SK-N-SH (cell line): ENCODE measurements at regions not wholly inside any gene's neighbourhood (a gene's known extent, or its start where the extent isn't known, plus 50 kb on each side); places are given as distances from the start of the nearest gene placed in this dataset.
A peak's percentile ranks its signal among the peaks of the same experiment; 100 is the strongest.

Source experiments
- CTCF ChIA-PET: fragments of 300-600, 350-600 bp; formaldehyde crosslinking; extraction: SDS; loops from one replicate; lab custom pipeline; 2021; lab: Yijun Ruan, JAX
- POLR2A ChIA-PET: fragments of 350-600 bp; sonication (Branson Sonifier 250); formaldehyde crosslinking; extraction: SDS; loops from one replicate; lab custom pipeline; 2020; ENCODE audit warnings: antibody characterized with exemption, inconsistent platforms; lab: Yijun Ruan, JAX
- DNase-seq: peaks from one replicate; pipeline ENCODE4 v3.0.0; 2012
- H2AFZ ChIP-seq: fragments of 200-600 bp; sonication (generic); 2 replicates; pipeline ENCODE4 v1.8.1; 2016; ENCODE audit warnings: antibody characterized with exemption, mild to moderate bottlenecking, low read depth
- H3F3A ChIP-seq: fragments of 200-600 bp; sonication (generic); replicated peaks from 2 replicates; pipeline ENCODE3; 2016; ENCODE audit warnings: antibody characterized with exemption, mild to moderate bottlenecking; ENCODE audit not compliant: insufficient read depth
- H3K27ac ChIP-seq, 2 experiments: fragments of 200-500 bp in 1 of 2; fragments of 200-600 bp in 1 of 2; sonication (Bioruptor generic) in 1 of 2; sonication (generic), shearing (Covaris generic) in 1 of 2; 2 replicates each; pipeline versions ENCODE4 v1.5.1 to v1.6.1; 2014 to 2016; ENCODE audit warnings: low read depth in 2 of 2, inconsistent platforms in 1 of 2, low read length in 1 of 2, mild to moderate bottlenecking in 1 of 2, mixed read lengths in 1 of 2
- H3K27me3 ChIP-seq: fragments of 200-600 bp; sonication (generic), shearing (Covaris generic); 2 replicates; pipeline ENCODE4 v1.6.1; 2016; ENCODE audit warnings: mixed run types; ENCODE audit not compliant: insufficient read depth
- H3K36me3 ChIP-seq, 2 experiments: fragments of 200-500 bp in 1 of 2; fragments of 200-600 bp in 1 of 2; sonication (Bioruptor generic) in 1 of 2; sonication (generic) in 1 of 2; replicated peaks in 1 of 2; 2 replicates each; pipeline versions ENCODE3 to v1.5.1; 2014 to 2016; ENCODE audit warnings: low read length in 1 of 2, mild to moderate bottlenecking in 1 of 2; ENCODE audit not compliant: insufficient read depth in 2 of 2, control insufficient read depth in 1 of 2
- H3K4me1 ChIP-seq, 2 experiments: fragments of 200-500 bp in 1 of 2; fragments of 200-600 bp in 1 of 2; sonication (Bioruptor generic) in 1 of 2; sonication (generic), shearing (Covaris generic) in 1 of 2; 2 replicates each; pipeline versions ENCODE4 v1.5.1 to v1.6.1; 2014 to 2016; ENCODE audit warnings: low read depth in 1 of 2, low read length in 1 of 2, mixed run types in 1 of 2; ENCODE audit not compliant: insufficient read depth in 2 of 2, control insufficient read depth in 1 of 2
- H3K4me2 ChIP-seq: fragments of 200-600 bp; sonication (generic), shearing (Covaris generic); 2 replicates; pipeline ENCODE4 v1.6.1; 2017; ENCODE audit warnings: mixed run types
- H3K4me3 ChIP-seq, 2 experiments: fragments of 200-500 bp in 1 of 2; fragments of 200-600 bp in 1 of 2; sonication (Bioruptor generic) in 1 of 2; sonication (generic), shearing (Covaris generic) in 1 of 2; 2 replicates each; pipeline versions ENCODE4 v1.5.1 to v1.8.1; 2014 to 2016; ENCODE audit warnings: low read depth in 2 of 2, inconsistent platforms in 1 of 2, low read length in 1 of 2, mild to moderate bottlenecking in 1 of 2, mixed read lengths in 1 of 2, moderate library complexity in 1 of 2
- H3K79me2 ChIP-seq: fragments of 200-600 bp; sonication (generic); 2 replicates; pipeline ENCODE4 v1.8.1; 2017; ENCODE audit warnings: mild to moderate bottlenecking; ENCODE audit not compliant: insufficient read depth
- H3K9ac ChIP-seq: fragments of 200-600 bp; sonication (generic); 2 replicates; pipeline ENCODE4 v1.6.1; 2017; ENCODE audit warnings: mixed run types
- H3K9me2 ChIP-seq: fragments of 200-600 bp; sonication (generic); 2 replicates; pipeline ENCODE4 v1.6.1; 2017; ENCODE audit warnings: mixed run types
- H3K9me3 ChIP-seq: fragments of 200-600 bp; sonication (generic); 2 replicates; pipeline ENCODE4 v1.6.1; 2017; ENCODE audit warnings: mixed run types, mild to moderate bottlenecking, moderate library complexity
- H4K20me1 ChIP-seq: fragments of 200-600 bp; sonication (generic); 2 replicates; pipeline ENCODE4 v1.6.1; 2017; ENCODE audit warnings: mild to moderate bottlenecking, mixed run types; ENCODE audit not compliant: insufficient read depth
- CHD2 ChIP-seq: fragments of 150-350 bp; IDR thresholded peaks from 2 replicates; pipeline ENCODE4 v1.6.1; 2018; ENCODE audit warnings: low read length; ENCODE audit not compliant: partially characterized antibody
- EP300 ChIP-seq, 2 experiments: IDR thresholded peaks; 2 replicates each; pipeline versions ENCODE4 v1.4.0 to v1.6.1; 2012; ENCODE audit warnings: borderline replicate concordance in 1 of 2, low read depth in 1 of 2, low read length in 1 of 2
- FOXJ3 ChIP-seq: sonication (generic); formaldehyde crosslinking; IDR thresholded peaks from 2 replicates; pipeline ENCODE4 v1.5.1; 2020; ENCODE audit warnings: mild to moderate bottlenecking, missing genetic modification reagents
- GABPA ChIP-seq: IDR thresholded peaks from 2 replicates; pipeline ENCODE4 v1.4.0; 2012; ENCODE audit warnings: low read depth, mild to moderate bottlenecking
- GATA2 ChIP-seq: sonication (generic); formaldehyde crosslinking; IDR thresholded peaks from 2 replicates; pipeline ENCODE4 v1.5.0; 2020; ENCODE audit warnings: mild to moderate bottlenecking, missing genetic modification reagents
- JUND ChIP-seq: IDR thresholded peaks from 2 replicates; pipeline ENCODE4 v1.4.0; 2012
- MEF2A ChIP-seq: IDR thresholded peaks from 2 replicates; pipeline ENCODE4 v1.4.0; 2012; ENCODE audit warnings: low read depth, borderline replicate concordance
- MXI1 ChIP-seq: IDR thresholded peaks from 2 replicates; pipeline ENCODE4 v1.6.1; 2012; ENCODE audit warnings: mild to moderate bottlenecking, low read depth, low read length, improper control_type of control experiment
- NRF1 ChIP-seq: IDR thresholded peaks from 2 replicates; pipeline ENCODE4 v1.6.1; 2012; ENCODE audit warnings: low read depth, mild to moderate bottlenecking, low read length
- POLR2AphosphoS5 ChIP-seq: IDR thresholded peaks from 2 replicates; pipeline ENCODE4 v1.6.1; 2012; ENCODE audit warnings: low read depth, low read length
- RFX5 ChIP-seq: IDR thresholded peaks from 2 replicates; pipeline ENCODE4 v1.6.1; 2012; ENCODE audit warnings: mild to moderate bottlenecking, improper control_type of control experiment, low read length
- RXRA ChIP-seq: IDR thresholded peaks from 2 replicates; pipeline ENCODE4 v1.4.0; 2012; ENCODE audit warnings: low read depth, mild to moderate bottlenecking, borderline replicate concordance
- SIN3A ChIP-seq: IDR thresholded peaks from 2 replicates; pipeline ENCODE4 v1.6.1; 2012; ENCODE audit warnings: low read depth, mild to moderate bottlenecking, low read length, moderate library complexity, borderline replicate concordance
- SMC3 ChIP-seq: IDR thresholded peaks from 2 replicates; pipeline ENCODE4 v1.6.1; 2012; ENCODE audit warnings: low read depth, low read length, improper control_type of control experiment
- TAF1 ChIP-seq: IDR thresholded peaks from 2 replicates; pipeline ENCODE4 v1.6.1; 2012; ENCODE audit warnings: low read depth, mild to moderate bottlenecking, low read length, moderate library complexity, borderline replicate concordance
- TCF12 ChIP-seq: IDR thresholded peaks from 2 replicates; pipeline ENCODE4 v1.4.0; 2012
- USF1 ChIP-seq: IDR thresholded peaks from 2 replicates; pipeline ENCODE4 v1.4.0; 2012; ENCODE audit warnings: low read depth, borderline replicate concordance
- YY1 ChIP-seq: IDR thresholded peaks from 2 replicates; pipeline ENCODE4 v1.4.0; 2012; ENCODE audit warnings: low read depth, mild to moderate bottlenecking
- WGBS: methylation state at CpG from one replicate; pipeline ENCODE4 v1.1.6; 2017; ENCODE audit warnings: low lambda C conversion rate; 5-methylcytosine and 5-hydroxymethylcytosine counted together
- TF ChIP-seq, protein P1 (sequence below): IDR thresholded peaks from 2 replicates; pipeline ENCODE4 v1.4.0; 2012; ENCODE audit warnings: low read depth
- TF ChIP-seq, protein P2 (sequence below): fragments of 150-350 bp; IDR thresholded peaks from 2 replicates; pipeline ENCODE4 v1.6.1; 2016; ENCODE audit warnings: mild to moderate bottlenecking, low read depth, low read length
- TF ChIP-seq, protein P3 (sequence below): fragments of 150-350 bp; IDR thresholded peaks from 2 replicates; pipeline ENCODE4 v1.6.1; 2017; ENCODE audit warnings: antibody characterized with exemption, low read length, low read depth, borderline replicate concordance
- TF ChIP-seq, protein P4 (sequence below): IDR thresholded peaks from 2 replicates; pipeline ENCODE4 v1.4.0; 2012; ENCODE audit warnings: low read depth, borderline replicate concordance

GRCh38 chr20:57809661-57810172 is 99.9 kb upstream of the PMEPA1 start (continued):
- no peak for TF ChIP-seq TCF12
- TF ChIP-seq, protein P1, sequence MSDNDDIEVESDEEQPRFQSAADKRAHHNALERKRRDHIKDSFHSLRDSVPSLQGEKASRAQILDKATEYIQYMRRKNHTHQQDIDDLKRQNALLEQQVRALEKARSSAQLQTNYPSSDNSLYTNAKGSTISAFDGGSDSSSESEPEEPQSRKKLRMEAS, result no peak
- no peak for TF ChIP-seq MXI1

GRCh38 chr20:57809149-57809548 is 99.3 kb upstream of the PMEPA1 start:
- Histone ChIP-seq H3K9ac (no peak overlapping the region), H3K36me3 (no peaks in the 10 kb centered on the region), H3F3A (no peaks in the 10 kb centered on the region), H3K4me3 (no peak overlapping the region), H2AFZ (no peak overlapping the region), H3K4me1 (peaks cover 0 to 54% of the 10 kb centered on the region in 2 experiments; a peak in 1 of 4 replicates), H3K27ac (peak overlapping the region in 1 of 2 experiments; percentile 75; a peak in 2 of 4 replicates), H3K9me2 (no peaks in the 10 kb centered on the region), H4K20me1 (no peaks in the 10 kb centered on the region), H3K27me3 (no peaks in the 10 kb centered on the region), H3K9me3 (no peaks in the 10 kb centered on the region), H3K79me2 (no peaks in the 10 kb centered on the region), H3K4me2 (no peak overlapping the region)
- ChIA-PET CTCF (interaction anchor here (0.7 to 2.0 kb wide), 8 partner anchors 19 to 381 kb away, joined by 3 to 10 read pairs (median 3); no protein-coding TSS in a partner anchor), POLR2A (no interaction called here)
- DNase-seq, result no peak
- WGBS, result 90% methylated on average over 5 of the region's 5 CpGs
- TF ChIP-seq FOXJ3 (no peak), SIN3A (no peak), TAF1 (no peak), NRF1 (no peak), EP300 (IDR thresholded peaks at IDR 0.05; ENCODE audit: borderline replicate concordance in 1 of 2, low read depth in 1 of 2, low read length in 1 of 2) (no peak), TCF12 (no peak), SMC3 (no peak), CHD2 (no peak), RFX5 (no peak), GATA2 (no peak; the same call in 1 of the 2 replicates), JUND (no peak), POLR2AphosphoS5 (no peak), MEF2A (no peak), USF1 (no peak), GABPA (no peak), YY1 (no peak), RXRA (no peak)
- TF ChIP-seq, protein P2, sequence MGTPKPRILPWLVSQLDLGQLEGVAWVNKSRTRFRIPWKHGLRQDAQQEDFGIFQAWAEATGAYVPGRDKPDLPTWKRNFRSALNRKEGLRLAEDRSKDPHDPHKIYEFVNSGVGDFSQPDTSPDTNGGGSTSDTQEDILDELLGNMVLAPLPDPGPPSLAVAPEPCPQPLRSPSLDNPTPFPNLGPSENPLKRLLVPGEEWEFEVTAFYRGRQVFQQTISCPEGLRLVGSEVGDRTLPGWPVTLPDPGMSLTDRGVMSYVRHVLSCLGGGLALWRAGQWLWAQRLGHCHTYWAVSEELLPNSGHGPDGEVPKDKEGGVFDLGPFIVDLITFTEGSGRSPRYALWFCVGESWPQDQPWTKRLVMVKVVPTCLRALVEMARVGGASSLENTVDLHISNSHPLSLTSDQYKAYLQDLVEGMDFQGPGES, result no peak
- TF ChIP-seq, protein P3, sequence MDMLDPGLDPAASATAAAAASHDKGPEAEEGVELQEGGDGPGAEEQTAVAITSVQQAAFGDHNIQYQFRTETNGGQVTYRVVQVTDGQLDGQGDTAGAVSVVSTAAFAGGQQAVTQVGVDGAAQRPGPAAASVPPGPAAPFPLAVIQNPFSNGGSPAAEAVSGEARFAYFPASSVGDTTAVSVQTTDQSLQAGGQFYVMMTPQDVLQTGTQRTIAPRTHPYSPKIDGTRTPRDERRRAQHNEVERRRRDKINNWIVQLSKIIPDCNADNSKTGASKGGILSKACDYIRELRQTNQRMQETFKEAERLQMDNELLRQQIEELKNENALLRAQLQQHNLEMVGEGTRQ, result no peak
- TF ChIP-seq, protein P4, sequence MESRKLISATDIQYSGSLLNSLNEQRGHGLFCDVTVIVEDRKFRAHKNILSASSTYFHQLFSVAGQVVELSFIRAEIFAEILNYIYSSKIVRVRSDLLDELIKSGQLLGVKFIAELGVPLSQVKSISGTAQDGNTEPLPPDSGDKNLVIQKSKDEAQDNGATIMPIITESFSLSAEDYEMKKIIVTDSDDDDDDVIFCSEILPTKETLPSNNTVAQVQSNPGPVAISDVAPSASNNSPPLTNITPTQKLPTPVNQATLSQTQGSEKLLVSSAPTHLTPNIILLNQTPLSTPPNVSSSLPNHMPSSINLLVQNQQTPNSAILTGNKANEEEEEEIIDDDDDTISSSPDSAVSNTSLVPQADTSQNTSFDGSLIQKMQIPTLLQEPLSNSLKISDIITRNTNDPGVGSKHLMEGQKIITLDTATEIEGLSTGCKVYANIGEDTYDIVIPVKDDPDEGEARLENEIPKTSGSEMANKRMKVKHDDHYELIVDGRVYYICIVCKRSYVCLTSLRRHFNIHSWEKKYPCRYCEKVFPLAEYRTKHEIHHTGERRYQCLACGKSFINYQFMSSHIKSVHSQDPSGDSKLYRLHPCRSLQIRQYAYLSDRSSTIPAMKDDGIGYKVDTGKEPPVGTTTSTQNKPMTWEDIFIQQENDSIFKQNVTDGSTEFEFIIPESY, result no peak
